HCT116 (cell line): ENCODE measurements at regions not wholly inside any gene's neighbourhood (a gene's known extent, or its start where the extent isn't known, plus 50 kb on each side); places are given as distances from the start of the nearest gene placed in this dataset.

Source experiments
- ATAC-seq: fragments of 200-7000 bp; cut with Tn5 transposase; 2 replicates; pipeline ENCODE4 v1.9.1; 2020; ENCODE audit warnings: mild to moderate bottlenecking, moderate library complexity
- BruUV-seq: library from RNA; stranded (reverse); fragments of 400-500 nt; replicated peaks from 2 replicates; lab custom pipeline; 2021; lab: Mats Ljungman, UMichigan
- CTCF ChIA-PET: fragments of 300-600 bp; sonication (Branson Sonifier 250); formaldehyde crosslinking; loops from one replicate; lab custom pipeline; 2021; ENCODE audit warnings: antibody characterized with exemption; lab: Charles Lee
- POLR2A ChIA-PET: fragments of 300-600, 350-600 bp; sonication (Branson Sonifier 250); formaldehyde crosslinking; loops from one replicate; lab custom pipeline; 2021; ENCODE audit warnings: antibody characterized with exemption; lab: Charles Lee
- RAD21 ChIA-PET, 2 experiments: fragments of 300-600 bp; sonication (Branson Sonifier 250); formaldehyde crosslinking; loops; one replicate each; lab custom pipeline; 2023; ENCODE audit warnings: low total read pairs in 2 of 2; ENCODE audit not compliant: uncharacterized antibody in 2 of 2, unreplicated experiment in 2 of 2, low non-redundant PET in 1 of 2; lab: Charles Lee
- DNase-seq: peaks from one replicate; pipeline ENCODE4 v3.0.0-alpha.2; 2010; ENCODE audit warnings: low read depth, low spot score
- H2AFZ ChIP-seq: fragments of 200-600 bp; shearing (Covaris generic), sonication (generic); 2 replicates; pipeline ENCODE4 v1.6.1; 2017; ENCODE audit warnings: low read depth, mixed run types, mixed read lengths, antibody characterized with exemption, low read length; ENCODE audit not compliant: poor library complexity, severe bottlenecking
- H3K27ac ChIP-seq: 2 replicates; pipeline ENCODE4 v1.5.1; 2012; ENCODE audit warnings: low read depth, low read length
- H3K27me3 ChIP-seq: fragments of 200-600 bp; sonication (generic); 2 replicates; pipeline ENCODE4 v1.6.1; 2016; ENCODE audit warnings: mixed run types, low read length, mixed read lengths; ENCODE audit not compliant: insufficient read depth
- H3K36me3 ChIP-seq, 2 experiments: fragments of 200-500 bp in 1 of 2; fragments of 200-600 bp in 1 of 2; sonication (Bioruptor generic) in 1 of 2; sonication (generic) in 1 of 2; 2 replicates each; pipeline versions ENCODE4 v1.5.1 to v1.6.1; 2014 to 2016; ENCODE audit warnings: low read length in 2 of 2, inconsistent platforms in 1 of 2, mixed read lengths in 1 of 2, mixed run types in 1 of 2; ENCODE audit not compliant: insufficient read depth in 2 of 2, control insufficient read depth in 1 of 2
- H3K4me1 ChIP-seq, 2 experiments: fragments of 200-600 bp in 1 of 2; sonication (generic) in 1 of 2; 2 replicates each; pipeline versions ENCODE4 v1.5.1 to v1.6.1; 2012 to 2017; ENCODE audit warnings: low read length in 2 of 2, inconsistent platforms in 1 of 2, mild to moderate bottlenecking in 1 of 2, mixed read lengths in 1 of 2, mixed run types in 1 of 2, moderate library complexity in 1 of 2; ENCODE audit not compliant: insufficient read depth in 2 of 2, control insufficient read depth in 1 of 2
- H3K4me2 ChIP-seq: fragments of 200-600 bp; sonication (generic); 2 replicates; pipeline ENCODE4 v1.6.1; 2017; ENCODE audit warnings: mixed run types, low read length, mixed read lengths
- H3K4me3 ChIP-seq, 2 experiments: fragments of 200-600 bp in 1 of 2; sonication (generic) in 1 of 2; replicated peaks in 1 of 2; 2 replicates each; pipeline ENCODE4 v1.5.1; 2011 to 2016; ENCODE audit warnings: low read length in 2 of 2, control low read depth in 1 of 2, low read depth in 1 of 2, mild to moderate bottlenecking in 1 of 2, mixed read lengths in 1 of 2, mixed run types in 1 of 2
- H3K79me2 ChIP-seq: fragments of 200-600 bp; sonication (generic); 2 replicates; pipeline ENCODE4 v1.6.1; 2017; ENCODE audit warnings: mild to moderate bottlenecking, mixed run types, low read length, moderate library complexity, mixed read lengths; ENCODE audit not compliant: insufficient read depth
- H3K9ac ChIP-seq: fragments of 200-600 bp; sonication (generic); 2 replicates; pipeline ENCODE4 v1.6.1; 2016; ENCODE audit warnings: low read length, mixed read lengths
- H3K9me2 ChIP-seq: fragments of 200-600 bp; sonication (generic), shearing (Covaris generic); 2 replicates; pipeline ENCODE4 v1.6.1; 2017; ENCODE audit warnings: mixed run types, mild to moderate bottlenecking, moderate library complexity; ENCODE audit not compliant: insufficient read depth
- H3K9me3 ChIP-seq, 2 experiments: fragments of 200-500 bp in 1 of 2; fragments of 200-600 bp in 1 of 2; sonication (Bioruptor generic) in 1 of 2; sonication (generic) in 1 of 2; 2 replicates each; pipeline ENCODE4 v1.6.1; 2014 to 2017; ENCODE audit warnings: low read length in 2 of 2, mixed read lengths in 2 of 2, inconsistent platforms in 1 of 2, low read depth in 1 of 2, mild to moderate bottlenecking in 1 of 2, mixed run types in 1 of 2, moderate library complexity in 1 of 2; ENCODE audit not compliant: control insufficient read depth in 1 of 2, insufficient read depth in 1 of 2
- H4K20me1 ChIP-seq: fragments of 200-600 bp; sonication (generic), shearing (Covaris generic); 2 replicates; pipeline ENCODE4 v1.6.1; 2017; ENCODE audit warnings: mixed run types, mild to moderate bottlenecking, moderate library complexity; ENCODE audit not compliant: insufficient read depth
- CBX3 ChIP-seq: IDR thresholded peaks from 2 replicates; pipeline ENCODE4 v1.6.1; 2012; ENCODE audit warnings: low read depth
- CEBPB ChIP-seq: IDR thresholded peaks from 2 replicates; pipeline ENCODE4 v1.6.1; 2012; ENCODE audit warnings: low read depth
- EGR1 ChIP-seq: IDR thresholded peaks from 2 replicates; pipeline ENCODE4 v1.6.1; 2012; ENCODE audit warnings: low read depth
- ELF1 ChIP-seq: IDR thresholded peaks from 2 replicates; pipeline ENCODE4 v1.6.1; 2012; ENCODE audit warnings: low read depth, borderline replicate concordance
- EZH2 ChIP-seq: fragments of 200-600 bp; sonication (generic); IDR thresholded peaks from 2 replicates; pipeline ENCODE4 v1.6.1; 2017; ENCODE audit warnings: antibody characterized with exemption, mixed run types
- JUND ChIP-seq: IDR thresholded peaks from 2 replicates; pipeline ENCODE4 v1.6.1; 2012
- POLR2A ChIP-seq: IDR thresholded peaks from 2 replicates; pipeline ENCODE4 v1.7.0; 2011; ENCODE audit warnings: borderline replicate concordance; ENCODE audit not compliant: insufficient read depth, insufficient read length; ENCODE audit errors: extremely low read depth
- POLR2AphosphoS5 ChIP-seq: IDR thresholded peaks from 2 replicates; pipeline ENCODE4 v1.6.1; 2011; ENCODE audit warnings: mild to moderate bottlenecking, low read depth, low read length, moderate library complexity
- RAD21 ChIP-seq: IDR thresholded peaks from 2 replicates; pipeline ENCODE4 v1.6.1; 2012; ENCODE audit warnings: low read depth, mild to moderate bottlenecking
- SIN3A ChIP-seq: IDR thresholded peaks from 2 replicates; pipeline ENCODE4 v1.6.1; 2012; ENCODE audit warnings: low read depth
- SRF ChIP-seq: IDR thresholded peaks from 2 replicates; pipeline ENCODE4 v1.6.1; 2012; ENCODE audit warnings: low read depth
- TCF7L2 ChIP-seq: IDR thresholded peaks from 2 replicates; pipeline ENCODE4 v1.7.0; 2011; ENCODE audit warnings: borderline replicate concordance, inconsistent platforms; ENCODE audit not compliant: insufficient read depth, insufficient read length; ENCODE audit errors: extremely low read depth
- YY1 ChIP-seq: IDR thresholded peaks from 2 replicates; pipeline ENCODE4 v1.6.1; 2011; ENCODE audit warnings: low read length, low read depth, moderate library complexity, mild to moderate bottlenecking; ENCODE audit not compliant: insufficient replicate concordance; ENCODE audit errors: extremely low read depth
- intact Hi-C: fragments of 100-400 bp; cut with micrococcal nuclease; formaldehyde crosslinking; loops from 2 replicates; pipeline ENCODE4 v1.10.0; 2022

DNA sequence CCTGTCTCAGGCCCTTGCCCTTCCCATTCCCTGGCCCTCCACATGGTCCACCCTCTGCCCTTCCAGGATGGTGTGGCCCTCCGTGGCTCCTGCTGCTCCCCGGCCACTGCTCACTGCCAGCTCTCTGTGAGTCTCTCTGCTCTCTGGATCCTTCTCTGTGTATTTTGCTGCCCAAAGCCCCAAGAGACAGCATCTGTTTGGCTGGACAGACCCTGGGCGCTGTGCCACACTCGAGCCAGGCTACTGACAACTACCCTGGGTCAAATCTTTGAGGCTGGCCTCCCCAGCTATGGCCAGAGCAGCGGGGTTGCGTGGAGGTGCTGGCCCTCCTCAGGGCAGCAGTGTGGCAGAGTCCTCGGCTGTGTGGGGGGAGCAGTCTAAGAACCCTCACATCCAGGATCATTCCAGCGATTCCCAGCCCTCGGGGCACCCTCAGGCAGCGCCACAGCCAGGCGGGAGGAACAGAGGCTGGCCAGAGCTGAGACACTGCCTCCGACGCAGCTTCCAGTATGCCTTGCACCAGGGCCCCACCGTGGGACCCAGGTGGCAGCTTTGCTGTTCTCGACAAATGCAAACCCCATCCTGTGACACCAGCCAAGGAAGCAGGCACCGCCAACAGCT is 139.4 kb upstream of the GLI2 start:
- no peaks in the 10 kb centered on the region for H3K9me2 ChIP-seq
- no peak overlapping the region for H3K27ac ChIP-seq
- H3K4me2 ChIP-seq: no peak overlapping the region
- H3K9me3 ChIP-seq: no peaks in the 10 kb centered on the region
- H3K9ac ChIP-seq: no peak overlapping the region
- CTCF ChIA-PET: no interaction called here
- RAD21 ChIA-PET: no interaction called here
- intact Hi-C loops: no loop called here
- H3K36me3 ChIP-seq: no peaks in the 10 kb centered on the region
- H3K4me1 ChIP-seq: peaks cover 0 to 11% of the 10 kb centered on the region in 2 experiments; a peak in 1 of 4 replicates
- H3K79me2 ChIP-seq: no peaks in the 10 kb centered on the region
- H3K4me3 ChIP-seq: no peak overlapping the region
- POLR2A ChIA-PET: interaction anchor here (1.4 kb wide), 1 partner anchor 479 kb away, joined by 3 read pairs; no protein-coding TSS in a partner anchor
- DNase-seq (no peak), ATAC-seq (no peak)
- BruUV-seq: no TSS peak
- no peak overlapping the region for H2AFZ ChIP-seq
- H4K20me1 ChIP-seq: no peaks in the 10 kb centered on the region
- TF ChIP-seq POLR2AphosphoS5 (no peak), EZH2 (no peak), SIN3A (no peak), EGR1 (no peak), SRF (no peak), POLR2A (no peak), ELF1 (no peak), JUND (no peak), CBX3 (no peak), TCF7L2 (no peak), RAD21 (no peak), CEBPB (no peak), YY1 (no peak)
- H3K27me3 ChIP-seq: no peaks in the 10 kb centered on the region
